DND-41 (cell line): ENCODE measurements at regions not wholly inside any gene's neighbourhood (a gene's known extent, or its start where the extent isn't known, plus 50 kb on each side); places are given as distances from the start of the nearest gene placed in this dataset.

Experiments
- ATAC-seq: fragments of 200-7000 bp; cut with Tn5 transposase; 3 replicates; pipeline ENCODE4 v1.9.1; 2021; ENCODE audit warnings: low read depth; ENCODE audit not compliant: insufficient read depth
- DNase-seq: peaks from one replicate; pipeline ENCODE4 v3.0.0-alpha.2; 2020
- H2AFZ ChIP-seq: 2 replicates; pipeline ENCODE4 v1.6.0; 2012; ENCODE audit warnings: low read depth, low read length
- H3K27ac ChIP-seq: 2 replicates; pipeline ENCODE4 v1.5.1; 2012; ENCODE audit warnings: low read length, inconsistent platforms
- H3K27me3 ChIP-seq: fragments of 200-600 bp; sonication (generic); 2 replicates; pipeline ENCODE4 v1.6.0; 2012; ENCODE audit warnings: low read length, mild to moderate bottlenecking, inconsistent platforms; ENCODE audit not compliant: insufficient read depth, poor library complexity
- H3K36me3 ChIP-seq: 2 replicates; pipeline ENCODE4 v1.5.1; 2012; ENCODE audit warnings: low read length, inconsistent platforms; ENCODE audit not compliant: insufficient read depth
- H3K4me1 ChIP-seq: 2 replicates; pipeline ENCODE4 v1.5.1; 2012; ENCODE audit warnings: mild to moderate bottlenecking, low read length; ENCODE audit not compliant: insufficient read depth
- H3K4me2 ChIP-seq: 2 replicates; pipeline ENCODE4 v1.6.0; 2012; ENCODE audit warnings: mild to moderate bottlenecking, moderate library complexity, low read length, inconsistent platforms; ENCODE audit not compliant: insufficient read depth
- H3K4me3 ChIP-seq, 2 experiments: fragments of 200-600 bp in 1 of 2; shearing (Covaris generic) in 1 of 2; 2 replicates each; pipeline ENCODE4 v1.5.1; 2012 to 2016; ENCODE audit warnings: inconsistent platforms in 2 of 2, low read length in 2 of 2, mild to moderate bottlenecking in 2 of 2, low read depth in 1 of 2, moderate library complexity in 1 of 2
- H3K79me2 ChIP-seq: 2 replicates; pipeline ENCODE4 v1.6.0; 2012; ENCODE audit warnings: low read length, inconsistent platforms; ENCODE audit not compliant: insufficient read depth
- H3K9ac ChIP-seq: 2 replicates; pipeline ENCODE4 v1.6.0; 2012; ENCODE audit warnings: low read depth, mild to moderate bottlenecking, inconsistent platforms, low read length, moderate library complexity
- H3K9me3 ChIP-seq: 2 replicates; pipeline ENCODE4 v1.5.1; 2012; ENCODE audit warnings: low read length, moderate library complexity, mild to moderate bottlenecking, inconsistent platforms; ENCODE audit not compliant: insufficient read depth, severe bottlenecking
- H4K20me1 ChIP-seq: 2 replicates; pipeline ENCODE4 v1.6.0; 2012; ENCODE audit warnings: low read length; ENCODE audit not compliant: insufficient read depth
- CTCF ChIP-seq: IDR thresholded peaks from 2 replicates; pipeline ENCODE4 v1.5.1; 2012; ENCODE audit warnings: borderline replicate concordance, low read length, moderate library complexity, mild to moderate bottlenecking; ENCODE audit not compliant: poor library complexity, severe bottlenecking; ENCODE audit errors: extremely low read depth
- EZH2 ChIP-seq: IDR thresholded peaks from 3 replicates; pipeline ENCODE4 v1.6.1; 2012; ENCODE audit warnings: borderline replicate concordance, low read depth, mild to moderate bottlenecking, moderate library complexity, low read length, inconsistent platforms; ENCODE audit not compliant: severe bottlenecking

- ATAC-seq (no peak), DNase-seq (no peak)
- Histone ChIP-seq H3K79me2 (no peaks in the 10 kb centered on the region), H3K9ac (no peak overlapping the region), H4K20me1 (no peaks in the 10 kb centered on the region), H3K4me2 (no peak overlapping the region), H3K9me3 (no peaks in the 10 kb centered on the region), H3K36me3 (no peaks in the 10 kb centered on the region), H2AFZ (no peak overlapping the region), H3K4me1 (no peaks in the 10 kb centered on the region), H3K4me3 (no peak overlapping the region), H3K27ac (no peak overlapping the region), H3K27me3 (peaks cover 10% of the 10 kb centered on the region)
- no peak for TF ChIP-seq EZH2
- TF ChIP-seq CTCF, result no peak
Observed at GRCh38 chr19:30739394-30739793, 367.2 kb downstream of the ZNF536 start.

GRCh38 chr19:30738047-30738446 lies 365.9 kb downstream of the ZNF536 start:
- H3K4me3 ChIP-seq, result no peak overlapping the region
- no peaks in the 10 kb centered on the region for H3K36me3 ChIP-seq
- TF ChIP-seq CTCF (no peak), EZH2 (no peak)
- ATAC-seq (no peak), DNase-seq (no peak)
- no peaks in the 10 kb centered on the region for H3K9me3 ChIP-seq
- H3K4me1 ChIP-seq, result no peaks in the 10 kb centered on the region
- H3K9ac ChIP-seq, result no peak overlapping the region
- no peak overlapping the region for H2AFZ ChIP-seq
- H3K27me3 ChIP-seq, result peaks cover 10% of the 10 kb centered on the region
- no peaks in the 10 kb centered on the region for H4K20me1 ChIP-seq
- no peak overlapping the region for H3K4me2 ChIP-seq
- no peak overlapping the region for H3K27ac ChIP-seq
- H3K79me2 ChIP-seq, result no peaks in the 10 kb centered on the region

GRCh38 chr19:30734669-30735068 lies 362.5 kb downstream of the ZNF536 start:
- H3K27me3 ChIP-seq, result peaks cover 9% of the 10 kb centered on the region
- H2AFZ ChIP-seq, result no peak overlapping the region
- H3K4me1 ChIP-seq, result no peaks in the 10 kb centered on the region
- no peak overlapping the region for H3K27ac ChIP-seq
- no peaks in the 10 kb centered on the region for H4K20me1 ChIP-seq
- DNase-seq, result no peak
- no peak overlapping the region for H3K4me2 ChIP-seq
- H3K4me3 ChIP-seq, result no peak overlapping the region
- H3K9me3 ChIP-seq, result no peaks in the 10 kb centered on the region
- H3K36me3 ChIP-seq, result no peaks in the 10 kb centered on the region
- no peak overlapping the region for H3K9ac ChIP-seq
- ATAC-seq, result no peak
- no peaks in the 10 kb centered on the region for H3K79me2 ChIP-seq
- no peak for TF ChIP-seq EZH2
- TF ChIP-seq CTCF, result no peak
